BE2C (cell line): ENCODE measurements at regions not wholly inside any gene's neighbourhood (a gene's known extent, or its start where the extent isn't known, plus 50 kb on each side); places are given as distances from the start of the nearest gene placed in this dataset.
"Not testable (repeated sequence)": the region's sequence is repeated elsewhere in the genome, so short reads cannot be mapped to it uniquely, and the experiment has no call there.

ENCODE experiments used
- DNase-seq: peaks from one replicate; pipeline ENCODE4 v3.0.0-alpha.2; 2020
- H3K27me3 ChIP-seq: fragments of 250-450 bp; sonication (Bioruptor Pico); 2 replicates; pipeline ENCODE4 v1.5.1; 2020; ENCODE audit warnings: mild to moderate bottlenecking
- H3K36me3 ChIP-seq: fragments of 250-450 bp; sonication (Bioruptor Pico); 2 replicates; pipeline ENCODE4 v1.5.1; 2020; ENCODE audit warnings: mild to moderate bottlenecking
- H3K4me1 ChIP-seq: fragments of 250-450 bp; sonication (Bioruptor Pico); 2 replicates; pipeline ENCODE4 v1.5.1; 2020
- H3K4me3 ChIP-seq: 2 replicates; pipeline ENCODE4 v1.5.1; 2011; ENCODE audit warnings: low read depth, low read length
- H3K9me3 ChIP-seq: fragments of 250-450 bp; sonication (Bioruptor Pico); 2 replicates; pipeline ENCODE4 v1.5.1; 2020
- TF ChIP-seq, protein P1 (sequence below): IDR thresholded peaks from 2 replicates; pipeline ENCODE4 v1.5.1; 2012; ENCODE audit warnings: mild to moderate bottlenecking, low read depth, low read length

DNA sequence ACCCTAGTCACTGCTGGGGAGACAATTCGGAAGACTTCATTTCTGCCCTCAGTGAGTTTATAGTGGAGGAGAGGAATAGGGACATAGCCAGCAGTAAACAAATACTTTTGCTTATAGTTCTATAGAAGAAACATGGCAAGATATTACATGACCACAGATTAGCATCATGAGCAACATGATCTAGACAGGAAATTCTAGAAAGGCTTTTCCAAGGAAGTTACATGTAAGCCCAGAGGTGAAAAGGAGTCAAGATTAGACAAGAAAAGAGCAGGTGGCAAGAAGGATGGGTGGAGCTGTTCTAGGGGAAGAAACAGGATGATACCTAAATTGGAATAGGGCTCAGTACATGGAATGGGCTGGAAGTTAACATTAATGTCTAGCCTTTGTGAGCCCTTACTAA, 82.8 kb upstream of the MYO10 start:
- Histone ChIP-seq H3K36me3 (no peaks in the 10 kb centered on the region), H3K4me3 (no peak overlapping the region), H3K9me3 (no peaks in the 10 kb centered on the region), H3K4me1 (no peaks in the 10 kb centered on the region), H3K27me3 (no peaks in the 10 kb centered on the region; the same call in 1 of the 2 replicates)
- no peak for DNase-seq
- TF ChIP-seq, protein P1, sequence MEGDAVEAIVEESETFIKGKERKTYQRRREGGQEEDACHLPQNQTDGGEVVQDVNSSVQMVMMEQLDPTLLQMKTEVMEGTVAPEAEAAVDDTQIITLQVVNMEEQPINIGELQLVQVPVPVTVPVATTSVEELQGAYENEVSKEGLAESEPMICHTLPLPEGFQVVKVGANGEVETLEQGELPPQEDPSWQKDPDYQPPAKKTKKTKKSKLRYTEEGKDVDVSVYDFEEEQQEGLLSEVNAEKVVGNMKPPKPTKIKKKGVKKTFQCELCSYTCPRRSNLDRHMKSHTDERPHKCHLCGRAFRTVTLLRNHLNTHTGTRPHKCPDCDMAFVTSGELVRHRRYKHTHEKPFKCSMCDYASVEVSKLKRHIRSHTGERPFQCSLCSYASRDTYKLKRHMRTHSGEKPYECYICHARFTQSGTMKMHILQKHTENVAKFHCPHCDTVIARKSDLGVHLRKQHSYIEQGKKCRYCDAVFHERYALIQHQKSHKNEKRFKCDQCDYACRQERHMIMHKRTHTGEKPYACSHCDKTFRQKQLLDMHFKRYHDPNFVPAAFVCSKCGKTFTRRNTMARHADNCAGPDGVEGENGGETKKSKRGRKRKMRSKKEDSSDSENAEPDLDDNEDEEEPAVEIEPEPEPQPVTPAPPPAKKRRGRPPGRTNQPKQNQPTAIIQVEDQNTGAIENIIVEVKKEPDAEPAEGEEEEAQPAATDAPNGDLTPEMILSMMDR, result no peak

DNA sequence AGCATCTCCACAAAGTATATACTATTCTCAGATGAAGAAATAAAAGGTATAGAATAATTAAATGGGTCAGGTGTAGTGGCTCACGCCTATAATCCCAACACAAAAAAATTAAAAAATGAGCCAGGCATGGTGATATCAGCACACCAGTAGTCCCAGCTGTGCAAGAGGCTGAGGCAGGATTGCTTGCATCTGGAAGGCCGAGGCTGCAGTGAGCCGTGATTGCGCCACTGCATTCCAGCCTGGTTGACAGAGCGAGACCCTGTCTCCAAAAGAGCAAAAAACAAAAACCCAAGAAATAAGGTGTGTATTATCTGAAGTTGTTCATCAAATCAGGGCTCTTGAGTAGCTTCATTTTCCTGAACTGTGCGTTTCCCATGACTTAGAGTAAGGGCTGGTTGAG, 83.2 kb upstream of the MYO10 start:
- TF ChIP-seq, protein P1, result no peak
- Histone ChIP-seq H3K4me1 (no peaks in the 10 kb centered on the region), H3K36me3 (no peaks in the 10 kb centered on the region), H3K9me3 (no peaks in the 10 kb centered on the region), H3K4me3 (no peak overlapping the region), H3K27me3 (no peaks in the 10 kb centered on the region)
- no peak for DNase-seq

DNA sequence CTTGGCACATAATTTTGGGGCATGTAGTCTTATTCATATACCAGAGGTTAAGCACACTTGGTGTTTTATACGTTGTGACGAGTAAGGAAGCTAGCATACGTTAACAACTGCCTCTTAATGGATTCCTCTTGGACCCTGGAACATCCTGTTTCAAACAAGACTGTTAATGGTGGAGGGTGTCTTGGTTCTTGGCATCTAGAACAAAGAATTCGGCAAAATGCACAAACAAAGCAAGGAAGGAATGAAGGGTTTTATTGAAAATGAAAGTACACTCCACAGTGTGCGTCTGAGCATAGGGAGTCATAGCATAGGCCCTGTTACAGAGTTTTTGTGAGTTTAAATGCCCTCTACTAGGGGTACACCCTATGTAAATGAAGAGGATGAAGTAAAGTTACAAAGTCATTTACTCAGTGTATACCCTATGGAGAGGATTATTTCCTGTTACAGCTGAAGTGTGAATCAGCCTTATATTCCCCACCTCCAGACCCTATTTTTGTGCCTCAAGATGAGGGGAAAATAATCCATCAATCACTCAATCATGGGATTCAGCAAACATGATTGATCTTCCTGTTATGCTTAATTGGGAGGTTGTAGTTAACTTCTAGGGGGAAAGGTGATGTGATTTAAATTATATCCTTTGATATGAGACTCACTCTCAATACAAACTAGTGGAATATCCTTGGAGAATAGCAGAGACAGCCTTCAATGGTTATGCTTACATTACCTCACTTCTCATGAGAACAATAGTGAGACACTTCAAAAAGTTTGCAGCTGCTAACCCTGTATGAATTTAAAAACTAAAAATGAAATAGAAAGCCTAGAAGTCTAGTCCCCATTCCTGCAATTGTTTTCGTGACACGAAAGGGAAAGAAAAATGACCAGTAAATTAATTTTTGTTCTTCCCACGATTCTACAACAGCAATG, 84.9 kb upstream of the MYO10 start:
- Histone ChIP-seq H3K4me3 (no peak overlapping the region), H3K9me3 (no peaks in the 10 kb centered on the region)

DNA sequence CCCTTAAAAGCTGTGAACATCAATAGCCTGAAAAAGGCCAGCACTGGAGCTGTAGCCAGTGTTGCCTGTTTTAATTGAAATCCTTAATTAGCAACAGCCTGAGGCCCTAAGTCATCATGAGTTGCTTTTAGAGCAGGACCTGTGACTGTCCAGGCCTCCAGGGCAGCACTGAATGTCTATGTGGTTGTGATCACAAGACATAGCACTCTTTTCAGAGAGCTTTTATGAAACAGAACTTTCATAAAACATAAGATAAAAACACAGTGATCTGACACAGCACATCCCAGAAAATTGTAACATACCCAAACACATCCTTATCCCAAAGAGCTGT, 85.5 kb upstream of the MYO10 start:
- H3K36me3 ChIP-seq, result no peaks in the 10 kb centered on the region
- no peak overlapping the region for H3K4me3 ChIP-seq
- H3K4me1 ChIP-seq, result no peaks in the 10 kb centered on the region
- no peaks in the 10 kb centered on the region for H3K9me3 ChIP-seq
- no peaks in the 10 kb centered on the region for H3K27me3 ChIP-seq
- DNase-seq, result no peak
- TF ChIP-seq, protein P1, result no peak

More for the DNA sequence above, 84.9 kb upstream of the MYO10 start:
- no peaks in the 10 kb centered on the region for H3K36me3 ChIP-seq
- H3K4me1 ChIP-seq, result no peaks in the 10 kb centered on the region
- no peak for DNase-seq
- TF ChIP-seq, protein P1, result no peak
- H3K27me3 ChIP-seq, result no peaks in the 10 kb centered on the region

DNA sequence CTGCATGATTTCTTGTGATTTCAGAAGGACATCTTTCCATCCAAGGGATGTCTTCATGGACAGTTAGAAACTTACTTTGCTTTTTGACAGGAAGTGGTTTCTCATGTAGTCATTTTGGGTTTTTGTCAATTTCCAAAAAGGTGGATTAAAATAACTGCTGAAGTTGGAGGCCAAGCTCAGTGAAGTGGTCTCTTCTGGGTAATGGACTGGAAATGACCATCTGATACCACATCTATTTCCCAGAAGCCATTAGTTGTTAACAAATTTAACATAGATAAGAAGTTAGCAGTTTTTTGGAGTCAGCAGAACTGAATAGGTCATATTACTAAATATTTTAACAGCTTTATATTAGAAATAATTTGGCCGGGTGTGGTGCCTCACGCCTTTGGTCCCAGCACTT, 86.2 kb upstream of the MYO10 start:
- H3K4me1 ChIP-seq, result no peaks in the 10 kb centered on the region
- H3K9me3 ChIP-seq, result no peaks in the 10 kb centered on the region
- TF ChIP-seq, protein P1, result no peak
- DNase-seq, result no peak
- no peaks in the 10 kb centered on the region for H3K36me3 ChIP-seq
- H3K4me3 ChIP-seq, result no peak overlapping the region
- no peaks in the 10 kb centered on the region for H3K27me3 ChIP-seq

DNA sequence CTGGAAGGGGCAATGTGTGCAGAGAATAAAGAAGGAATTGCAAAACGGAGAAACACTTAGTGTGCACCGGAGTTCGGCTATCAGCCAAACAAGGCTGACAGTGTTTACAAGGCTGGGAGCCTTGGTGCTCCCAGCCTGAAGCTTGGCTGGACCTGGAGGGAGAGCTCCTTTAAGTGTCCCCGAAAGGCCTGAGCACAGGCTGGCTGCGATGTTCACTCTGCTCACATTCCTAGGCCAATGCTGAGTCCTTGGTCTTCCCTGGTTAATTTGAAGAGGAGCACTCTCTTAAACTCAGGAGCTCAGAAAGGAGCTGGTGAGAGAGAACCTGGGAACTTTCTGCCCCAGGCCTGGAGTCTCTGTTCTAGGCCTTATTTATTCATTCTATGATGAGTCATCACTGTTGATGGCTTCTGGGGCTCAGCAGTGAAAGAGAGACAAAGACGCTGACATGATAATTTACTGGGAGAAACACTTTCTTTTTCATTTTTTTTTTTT, 88.6 kb upstream of the MYO10 start:
- Histone ChIP-seq H3K36me3 (no peaks in the 10 kb centered on the region), H3K4me1 (no peaks in the 10 kb centered on the region), H3K4me3 (no peak overlapping the region), H3K27me3 (no peaks in the 10 kb centered on the region), H3K9me3 (no peaks in the 10 kb centered on the region)
- TF ChIP-seq, protein P1, result no peak
- no peak for DNase-seq

DNA sequence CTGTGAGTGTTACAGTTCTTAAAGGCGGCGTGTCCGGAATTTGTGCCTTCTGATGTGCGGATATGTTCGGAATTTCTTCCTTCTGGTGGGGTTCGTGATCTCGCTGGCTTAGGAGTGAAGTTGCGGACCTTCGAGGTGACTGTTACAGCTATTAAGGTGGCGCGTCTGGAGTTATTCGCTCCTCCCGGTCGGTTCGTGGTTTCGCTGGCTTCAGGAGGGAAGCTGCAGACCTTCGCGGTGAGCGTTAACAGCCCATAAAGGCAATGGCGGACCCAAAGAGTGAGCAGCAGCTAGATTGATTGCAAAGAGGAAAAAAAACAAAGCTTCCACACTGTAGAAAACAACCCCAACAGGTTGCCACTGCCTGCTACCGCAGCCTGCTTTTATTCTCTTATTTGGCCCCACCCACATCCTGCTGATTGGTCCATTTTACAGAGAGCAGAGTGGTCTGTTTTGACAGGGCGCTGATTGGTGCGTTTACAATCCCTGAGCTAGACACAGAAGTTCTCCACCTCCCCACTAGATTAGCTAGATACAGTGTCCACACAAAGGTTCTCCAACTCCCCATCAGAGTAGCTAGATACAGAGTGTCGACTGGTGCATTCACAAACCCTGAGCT, 95.7 kb upstream of the MYO10 start:
- not testable (repeated sequence) for H3K4me1 ChIP-seq, H3K36me3 ChIP-seq, H3K4me3 ChIP-seq, H3K9me3 ChIP-seq, H3K27me3 ChIP-seq, DNase-seq

DNA sequence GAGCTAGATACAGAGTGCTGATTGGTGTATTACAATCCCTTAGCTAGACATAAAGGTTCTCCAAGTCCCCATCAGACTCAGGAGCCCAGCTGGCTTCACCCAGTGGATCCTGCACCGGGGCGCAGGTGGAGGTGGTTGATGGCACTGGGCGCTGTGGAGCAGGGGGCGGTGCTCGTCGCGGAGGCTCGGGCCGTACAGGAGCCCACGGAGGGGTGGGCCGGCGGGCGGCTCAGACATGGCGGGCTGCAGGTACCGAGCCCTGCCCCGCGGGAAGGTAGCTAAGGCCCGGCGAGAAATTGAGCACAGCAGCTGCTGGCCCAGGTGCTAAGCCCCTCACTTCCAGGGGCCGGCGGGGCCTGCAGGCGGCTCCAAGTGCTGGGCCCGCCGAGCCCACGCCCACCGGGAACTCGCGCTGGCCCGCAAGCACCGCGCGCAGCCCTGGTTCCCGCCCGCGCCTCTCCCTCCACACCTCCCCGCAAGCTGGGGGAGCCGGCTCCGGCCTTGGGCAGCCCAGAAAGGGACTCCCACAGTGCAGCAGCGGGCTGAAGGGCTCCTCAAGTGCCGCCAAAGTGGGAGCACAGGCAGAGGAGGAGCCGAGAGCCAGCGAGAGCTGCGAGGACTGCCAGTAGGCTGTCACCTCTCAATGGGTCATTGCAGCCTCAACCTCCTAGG, 96.4 kb upstream of the MYO10 start:
- H3K4me1 ChIP-seq, H3K4me3 ChIP-seq, H3K27me3 ChIP-seq, DNase-seq, H3K9me3 ChIP-seq, H3K36me3 ChIP-seq: not testable (repeated sequence)

DNA sequence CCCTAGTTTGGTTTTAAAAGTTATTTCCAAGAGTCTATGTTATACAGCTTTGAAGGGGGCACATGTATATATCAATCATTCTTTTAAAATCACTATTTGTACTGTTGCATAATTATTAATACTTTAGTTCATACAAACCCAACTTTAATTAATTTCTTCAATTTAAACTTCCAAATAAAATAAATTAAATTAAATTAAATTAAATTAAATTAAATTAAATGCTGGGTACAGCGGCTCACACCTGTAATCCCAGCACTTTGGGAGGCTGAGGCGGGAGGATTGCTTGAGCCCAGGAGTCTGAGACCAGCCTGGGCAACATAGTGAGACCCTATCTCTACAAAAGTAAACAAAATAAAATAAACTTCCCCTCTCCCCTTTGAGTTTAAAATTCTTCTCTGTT, 98.9 kb upstream of the MYO10 start:
- not testable (repeated sequence) for H3K4me1 ChIP-seq, DNase-seq, H3K4me3 ChIP-seq, H3K9me3 ChIP-seq, H3K27me3 ChIP-seq, H3K36me3 ChIP-seq
